Spinal cord (tissue), 9 donors: ENCODE measurements at regions not wholly inside any gene's neighbourhood (a gene's known extent, or its start where the extent isn't known, plus 50 kb on each side); places are given as distances from the start of the nearest gene placed in this dataset.
A peak's percentile ranks its signal among the peaks of the same experiment; 100 is the strongest.

Experiments used
- DNase-seq, 6 donors: peaks; one replicate each; pipeline versions ENCODE4 v3.0.0 to v3.0.0-alpha.2; 2013 to 2015; ENCODE audit warnings: low spot score in 6 of 6, low read depth in 4 of 6
- H3K27ac ChIP-seq: one replicate; pipeline ENCODE4 v1.5.1; 2013; ENCODE audit warnings: low read depth, low read length, control low read depth
- H3K27me3 ChIP-seq: one replicate; pipeline ENCODE4 v1.6.1; 2013; ENCODE audit warnings: low read length; ENCODE audit not compliant: control insufficient read depth, insufficient read depth
- H3K36me3 ChIP-seq: one replicate; pipeline ENCODE4 v1.6.1; 2013; ENCODE audit warnings: low read length; ENCODE audit not compliant: control insufficient read depth, insufficient read depth
- H3K4me1 ChIP-seq: one replicate; pipeline ENCODE4 v1.6.1; 2013; ENCODE audit warnings: low read length; ENCODE audit not compliant: control insufficient read depth, insufficient read depth
- H3K4me3 ChIP-seq: one replicate; pipeline ENCODE4 v1.5.1; 2013; ENCODE audit warnings: low read depth, low read length, control low read depth
- H3K9me3 ChIP-seq: one replicate; pipeline ENCODE4 v1.6.1; 2013; ENCODE audit warnings: low read length; ENCODE audit not compliant: control insufficient read depth, insufficient read depth
- WGBS: methylation state at CpG from one replicate; pipeline ENCODE4 v1.1.5; 2013; ENCODE audit warnings: missing lambda C conversion rate; ENCODE audit not compliant: insufficient coverage; 5-methylcytosine and 5-hydroxymethylcytosine counted together
- donor health status: healthy.

GRCh38 chr13:22127277-22128164 is 456.6 kb downstream of the FGF9 start:
- H3K27me3 ChIP-seq, result no peaks in the 10 kb centered on the region
- no peaks in the 10 kb centered on the region for H3K36me3 ChIP-seq
- H3K9me3 ChIP-seq, result no peaks in the 10 kb centered on the region
- H3K4me3 ChIP-seq, result no peak overlapping the region
- WGBS, result 94% methylated on average over 3 of the region's 5 CpGs
- no peak for DNase-seq
- H3K4me1 ChIP-seq, result no peaks in the 10 kb centered on the region
- no peak overlapping the region for H3K27ac ChIP-seq

DNA sequence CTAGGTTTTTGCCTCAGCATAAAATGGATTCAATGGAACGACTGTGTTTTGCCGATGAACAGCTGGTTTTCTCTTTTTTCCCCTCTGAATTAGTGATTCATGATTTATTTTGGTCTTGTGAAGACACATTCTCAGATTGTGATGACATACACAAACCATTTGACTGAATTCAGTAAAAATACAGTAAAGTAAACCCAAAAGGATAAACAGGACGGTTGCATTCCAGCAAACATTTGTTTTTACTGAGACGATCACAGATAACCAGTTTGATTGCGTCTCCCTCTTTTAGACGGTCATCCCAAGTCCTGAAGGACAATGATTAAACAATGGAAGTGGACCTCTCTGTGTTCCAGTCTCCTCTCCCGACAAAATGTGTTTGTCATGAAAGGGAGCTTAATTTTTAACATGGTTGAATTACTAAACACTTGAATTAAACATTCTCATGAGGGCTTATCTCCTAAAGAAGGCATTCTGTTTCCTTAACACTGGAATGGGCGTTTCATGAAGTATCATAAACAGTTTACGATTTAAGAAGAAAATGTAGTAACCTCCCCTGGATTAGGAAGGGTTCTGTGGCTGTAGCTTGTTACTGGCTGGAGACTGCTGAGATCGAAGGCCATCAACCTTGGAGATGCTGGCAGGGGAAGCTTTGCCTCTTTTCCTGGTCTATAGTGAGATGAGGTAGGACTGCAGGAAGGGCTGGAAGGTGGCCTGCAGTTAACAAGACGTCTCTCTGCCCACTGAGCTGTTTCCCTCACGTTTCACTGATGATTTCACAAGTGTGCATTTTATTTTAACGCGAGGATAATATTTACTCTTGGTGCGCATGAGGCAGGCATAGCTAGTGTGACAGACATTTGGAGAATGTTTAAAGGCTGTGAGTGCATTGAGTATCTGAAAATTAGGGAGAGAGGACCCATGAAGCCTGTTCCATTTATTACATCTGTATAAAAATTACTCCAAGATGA is 457.9 kb downstream of the FGF9 start:
- 87% methylated on average over 12 of the region's 15 CpGs for WGBS
- Histone ChIP-seq H3K9me3 (no peaks in the 10 kb centered on the region), H3K4me1 (no peaks in the 10 kb centered on the region), H3K27me3 (no peaks in the 10 kb centered on the region), H3K36me3 (no peaks in the 10 kb centered on the region), H3K27ac (no peak overlapping the region), H3K4me3 (no peak overlapping the region)
- no peak for DNase-seq

DNA sequence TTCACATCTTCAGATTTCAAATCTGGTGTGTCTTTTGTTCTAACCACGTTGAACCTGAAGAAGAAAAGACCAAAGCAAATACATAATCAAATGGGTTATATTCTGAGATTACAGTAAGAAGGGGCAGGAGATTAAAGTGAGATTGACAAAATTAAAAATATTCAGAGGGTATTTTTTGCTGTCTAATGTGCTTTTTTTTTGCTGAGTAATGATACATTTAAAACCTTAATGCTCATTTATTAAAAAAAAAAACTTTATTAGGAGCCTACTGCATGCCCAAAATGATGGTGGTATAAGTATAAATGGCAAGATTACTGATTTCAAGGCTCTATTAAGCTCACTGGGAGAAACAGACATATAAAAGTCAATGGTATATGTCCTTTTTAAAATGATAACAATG is 459.4 kb downstream of the FGF9 start:
- WGBS, result no CpG with 5 or more reads among the region's 1 CpG
- Histone ChIP-seq H3K36me3 (no peaks in the 10 kb centered on the region), H3K27ac (no peak overlapping the region), H3K4me3 (no peak overlapping the region), H3K9me3 (no peaks in the 10 kb centered on the region), H3K27me3 (no peaks in the 10 kb centered on the region), H3K4me1 (no peaks in the 10 kb centered on the region)
- DNase-seq, result no peak

DNA sequence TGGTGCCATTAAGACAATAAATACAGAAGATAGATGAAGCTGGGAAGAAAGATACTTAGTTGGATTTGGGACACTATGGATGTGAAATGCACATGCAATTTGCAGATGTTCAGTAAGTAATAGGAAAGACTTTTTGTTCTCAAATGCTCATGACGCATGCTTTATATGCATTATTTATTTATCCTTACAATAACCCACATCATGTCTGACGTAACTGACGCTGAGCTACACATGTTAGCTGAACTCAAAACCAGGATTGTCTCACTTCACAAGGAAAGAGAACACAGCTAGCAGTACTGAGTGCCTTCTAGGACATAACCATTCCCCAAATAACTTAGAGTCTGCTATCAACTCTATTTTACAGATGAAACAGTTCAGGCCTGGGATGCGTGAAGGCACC is 463.4 kb downstream of the FGF9 start:
- DNase-seq, result no peak
- WGBS, result 81% methylated on average over 3 of the region's 4 CpGs
- Histone ChIP-seq H3K4me1 (no peaks in the 10 kb centered on the region), H3K4me3 (no peak overlapping the region), H3K27ac (no peak overlapping the region), H3K27me3 (no peaks in the 10 kb centered on the region), H3K36me3 (no peaks in the 10 kb centered on the region), H3K9me3 (no peaks in the 10 kb centered on the region)

GRCh38 chr13:22135446-22135845 is 464.6 kb downstream of the FGF9 start:
- H3K9me3 ChIP-seq, result no peaks in the 10 kb centered on the region
- WGBS, result 90% methylated on average over 2 of the region's 6 CpGs
- no peaks in the 10 kb centered on the region for H3K36me3 ChIP-seq
- no peak for DNase-seq
- no peak overlapping the region for H3K27ac ChIP-seq
- no peaks in the 10 kb centered on the region for H3K4me1 ChIP-seq
- no peak overlapping the region for H3K4me3 ChIP-seq
- H3K27me3 ChIP-seq, result no peaks in the 10 kb centered on the region

- no peak overlapping the region for H3K4me3 ChIP-seq
- H3K4me1 ChIP-seq, result no peaks in the 10 kb centered on the region
- no peaks in the 10 kb centered on the region for H3K36me3 ChIP-seq
- peak in 1 of 6 donors; percentile 18 for DNase-seq
- no peak overlapping the region for H3K27ac ChIP-seq
- no peaks in the 10 kb centered on the region for H3K27me3 ChIP-seq
- WGBS, result 100% methylated on average over 1 of the region's 4 CpGs
- H3K9me3 ChIP-seq, result no peaks in the 10 kb centered on the region
These were observed 466.6 kb downstream of the FGF9 start for GRCh38 chr13:22137361-22138050.

GRCh38 chr13:22138947-22139346 is 468.1 kb downstream of the FGF9 start:
- Histone ChIP-seq H3K36me3 (no peaks in the 10 kb centered on the region), H3K4me1 (no peaks in the 10 kb centered on the region), H3K27me3 (no peaks in the 10 kb centered on the region), H3K9me3 (no peaks in the 10 kb centered on the region), H3K4me3 (no peak overlapping the region), H3K27ac (no peak overlapping the region)
- no peak for DNase-seq
- WGBS, result 82% methylated on average over 2 of the region's 8 CpGs

DNA sequence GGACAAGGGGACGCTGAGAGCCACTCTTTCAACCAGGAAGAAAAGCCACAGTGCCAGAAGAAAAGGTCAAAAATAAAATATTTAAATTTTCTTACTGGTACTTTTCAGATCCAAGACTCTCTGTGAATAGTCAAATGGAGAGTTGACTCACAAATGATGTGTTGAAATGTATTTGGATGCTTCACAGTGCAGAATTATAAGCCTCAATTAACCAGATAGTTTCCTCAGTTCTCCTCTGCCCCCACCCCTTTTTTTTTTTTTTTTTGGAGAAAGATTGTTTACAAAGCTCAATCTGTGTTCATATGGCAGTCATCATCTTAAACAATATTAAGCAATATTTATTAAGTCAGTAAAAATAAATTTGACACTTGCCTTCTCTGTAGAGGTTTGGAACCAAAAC is 470.8 kb downstream of the FGF9 start:
- no CpG with 5 or more reads among the region's 1 CpG for WGBS

DNA sequence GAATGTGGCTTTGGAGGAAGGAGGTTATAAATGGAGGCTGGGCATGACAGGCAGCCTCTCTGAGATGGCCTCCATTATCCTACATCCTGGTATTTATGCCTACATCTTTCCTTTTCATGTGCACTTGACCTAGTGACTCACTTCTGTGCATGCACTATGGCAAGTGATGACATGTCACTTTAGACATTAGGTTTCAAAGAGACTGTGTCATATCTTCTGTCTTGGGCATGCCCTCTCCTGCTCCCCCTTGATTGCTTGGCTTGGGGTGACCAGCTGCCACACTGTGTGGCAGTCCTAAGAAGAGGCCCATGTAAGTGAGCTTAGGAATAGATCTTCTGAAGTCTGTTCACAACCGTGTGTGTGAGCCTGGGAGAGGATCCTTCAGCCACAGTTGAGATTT is 472.8 kb downstream of the FGF9 start:
- 80% methylated on average over 1 of the region's 1 CpG for WGBS
- H3K36me3 ChIP-seq, result no peaks in the 10 kb centered on the region

More for the DNA sequence above, 470.8 kb downstream of the FGF9 start:
- Histone ChIP-seq H3K9me3 (no peaks in the 10 kb centered on the region), H3K27ac (no peak overlapping the region), H3K36me3 (no peaks in the 10 kb centered on the region), H3K4me1 (no peaks in the 10 kb centered on the region), H3K4me3 (no peak overlapping the region), H3K27me3 (no peaks in the 10 kb centered on the region)
- no peak for DNase-seq

More for the DNA sequence above, 472.8 kb downstream of the FGF9 start:
- Histone ChIP-seq H3K4me3 (no peak overlapping the region), H3K27me3 (no peaks in the 10 kb centered on the region), H3K4me1 (no peaks in the 10 kb centered on the region), H3K9me3 (no peaks in the 10 kb centered on the region), H3K27ac (no peak overlapping the region)
- DNase-seq, result no peak
